NCI-H2029 (cell line): ENCODE measurements at regions not wholly inside any gene's neighbourhood (a gene's known extent, or its start where the extent isn't known, plus 50 kb on each side); places are given as distances from the start of the nearest gene placed in this dataset.
"Not testable (repeated sequence)": the region's sequence is repeated elsewhere in the genome, so short reads cannot be mapped to it uniquely, and the experiment has no call there.

Experiments
- DNase-seq: peaks from one replicate; lab custom pipeline; 2025; lab: John Stamatoyannopoulos, UW

GRCh38 chr6:23511817-23512216, 614.2 kb upstream of the NRSN1 start:
- DNase-seq = no peak

DNA sequence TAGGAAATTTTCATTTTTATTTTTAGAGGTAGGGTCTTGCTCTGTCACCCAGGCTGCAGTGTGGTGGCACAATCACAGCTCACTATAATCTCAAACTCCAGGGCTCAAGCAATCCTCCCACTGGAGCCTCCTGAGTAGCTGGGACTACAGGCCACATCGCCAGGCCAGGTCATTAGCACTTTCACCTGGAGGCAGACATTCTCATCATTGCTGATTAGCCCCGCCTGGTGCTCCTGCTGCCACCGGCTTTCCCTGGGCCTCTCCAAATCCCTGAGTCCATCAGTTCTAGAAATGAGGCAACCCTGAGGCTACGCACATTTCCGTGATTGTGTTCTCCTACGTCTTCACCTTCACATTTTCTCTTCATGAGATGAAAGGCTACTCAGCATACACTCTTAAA, 607.7 kb upstream of the NRSN1 start:
- no peak for DNase-seq

- no peak for DNase-seq
Observed at GRCh38 chr6:23522792-23523547, 603.0 kb upstream of the NRSN1 start.

- no peak for DNase-seq
Observed at GRCh38 chr6:23523771-23524170, 602.2 kb upstream of the NRSN1 start.

- no peak for DNase-seq
Observed at GRCh38 chr6:23524548-23524947, 601.5 kb upstream of the NRSN1 start.

GRCh38 chr6:23526526-23526925, 599.5 kb upstream of the NRSN1 start:
- no peak for DNase-seq

DNA sequence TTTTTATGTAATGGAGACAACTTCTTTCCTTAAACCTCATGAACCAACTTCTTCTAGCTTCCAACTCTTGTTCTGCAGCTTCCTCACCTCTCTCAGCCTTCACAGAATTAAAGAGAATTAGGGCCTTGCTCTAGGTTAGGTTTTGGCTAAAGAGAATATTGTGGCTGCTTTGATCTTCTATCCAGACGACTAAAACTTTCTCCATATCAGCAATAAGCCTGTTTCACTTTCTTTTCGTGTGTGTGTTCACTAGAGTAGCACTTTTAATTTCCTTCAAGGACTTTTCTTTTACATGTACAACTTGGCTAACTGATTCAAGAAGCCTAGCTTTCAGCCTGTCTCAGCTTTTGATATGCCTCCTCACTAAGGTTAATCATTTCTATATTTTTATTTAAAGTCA, 596.1 kb upstream of the NRSN1 start:
- DNase-seq = no peak

DNA sequence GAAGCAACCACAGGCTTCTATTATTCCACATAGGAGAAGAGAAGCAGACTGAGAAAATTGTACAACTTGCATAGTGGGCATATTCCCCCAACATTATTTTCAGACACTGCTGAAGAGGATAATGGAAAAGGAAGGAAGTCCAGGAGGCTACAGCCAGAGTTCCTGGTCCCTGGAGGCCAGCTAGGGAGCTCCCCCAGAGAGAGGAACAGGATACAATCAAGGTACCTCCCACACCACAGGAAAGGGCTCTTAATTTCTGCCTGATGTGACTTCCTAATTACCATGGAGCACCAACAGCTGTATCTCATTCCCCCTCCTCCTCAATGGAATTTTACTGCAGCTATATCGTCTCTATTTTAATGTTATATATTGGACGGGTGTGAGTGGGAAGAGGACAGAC, 594.3 kb upstream of the NRSN1 start:
- no peak for DNase-seq

DNA sequence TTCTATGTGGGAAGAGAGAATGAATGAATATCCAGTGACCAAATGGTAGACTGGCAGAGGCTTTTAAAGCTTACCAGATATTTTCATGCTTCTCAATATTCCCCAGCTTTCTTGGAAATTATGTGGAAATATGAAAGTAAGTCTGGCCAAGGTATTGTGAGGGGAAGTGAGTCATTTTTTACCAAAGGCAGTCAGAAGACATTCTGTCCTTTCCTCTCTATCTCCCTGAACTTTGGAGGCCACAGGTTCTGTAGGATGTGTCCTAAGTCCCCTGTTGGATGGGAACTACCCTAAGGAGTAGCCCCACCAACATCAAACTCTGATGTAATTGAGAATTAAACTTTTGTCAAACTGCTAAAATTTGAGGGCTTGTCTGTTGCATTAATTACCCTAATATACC, 593.8 kb upstream of the NRSN1 start:
- no peak for DNase-seq

DNA sequence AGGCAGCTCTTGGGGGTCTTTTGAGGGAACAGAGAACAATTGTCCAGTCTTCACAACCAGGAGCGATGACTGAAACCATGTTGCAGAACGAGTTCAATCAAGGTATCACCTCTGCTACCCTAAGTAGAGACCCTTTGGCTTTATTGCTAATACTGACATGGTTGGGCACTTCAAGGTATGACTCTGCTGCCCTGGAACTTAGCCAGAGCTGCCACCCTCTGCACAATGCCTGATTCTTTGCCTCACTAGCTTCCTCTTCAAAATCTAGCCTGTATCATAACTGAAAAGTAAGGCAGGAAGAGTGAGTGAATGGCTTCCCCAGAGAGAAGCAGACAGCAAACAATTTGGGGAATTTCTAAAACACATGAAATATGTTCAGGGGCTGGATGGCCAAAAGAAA, 592.7 kb upstream of the NRSN1 start:
- peak; percentile 33 for DNase-seq

DNA sequence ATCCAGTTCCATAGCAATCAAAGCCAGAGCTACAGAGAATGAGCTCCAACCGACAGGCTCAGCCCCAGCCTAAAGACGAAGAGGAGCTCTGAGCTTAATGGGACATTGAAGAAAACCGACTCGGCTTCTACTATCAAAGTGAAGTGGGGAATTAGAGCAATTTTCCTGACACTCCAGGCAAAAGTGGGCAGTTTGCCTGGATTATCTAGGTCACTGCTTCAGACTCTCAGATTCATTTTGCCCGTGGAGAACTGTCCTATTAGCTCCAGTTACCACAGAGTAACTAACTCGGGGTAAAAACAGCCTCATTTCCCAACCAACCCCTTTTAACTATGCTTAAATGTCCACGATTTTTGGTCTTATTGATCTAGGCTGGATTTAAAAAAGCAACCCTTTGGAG, 592.1 kb upstream of the NRSN1 start:
- DNase-seq = peak; percentile 89

- no peak for DNase-seq
Observed at GRCh38 chr6:23534351-23534750, 591.7 kb upstream of the NRSN1 start.

- DNase-seq = no peak
Observed at GRCh38 chr6:23535101-23535500, 590.9 kb upstream of the NRSN1 start.

GRCh38 chr6:23537828-23538227, 588.2 kb upstream of the NRSN1 start:
- no peak for DNase-seq

DNA sequence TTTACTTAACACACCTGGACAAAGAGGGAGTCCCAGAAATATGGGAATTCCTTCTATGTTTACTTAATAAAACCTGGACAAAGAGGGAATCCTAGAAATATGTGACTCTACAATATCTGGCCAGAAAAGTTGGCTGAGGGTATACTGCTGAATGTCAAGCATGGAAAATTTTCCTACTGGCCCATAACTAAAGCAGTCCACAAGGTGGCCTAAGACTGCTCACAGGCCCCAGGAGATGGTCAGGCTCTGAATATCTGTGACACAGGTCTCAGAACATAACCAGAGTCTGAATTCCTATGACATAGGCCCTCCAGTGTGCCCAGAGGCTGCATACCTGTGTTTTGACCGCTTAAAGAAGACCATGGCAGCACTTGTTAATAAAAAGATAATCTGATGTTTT, 578.2 kb upstream of the NRSN1 start:
- no peak for DNase-seq

DNA sequence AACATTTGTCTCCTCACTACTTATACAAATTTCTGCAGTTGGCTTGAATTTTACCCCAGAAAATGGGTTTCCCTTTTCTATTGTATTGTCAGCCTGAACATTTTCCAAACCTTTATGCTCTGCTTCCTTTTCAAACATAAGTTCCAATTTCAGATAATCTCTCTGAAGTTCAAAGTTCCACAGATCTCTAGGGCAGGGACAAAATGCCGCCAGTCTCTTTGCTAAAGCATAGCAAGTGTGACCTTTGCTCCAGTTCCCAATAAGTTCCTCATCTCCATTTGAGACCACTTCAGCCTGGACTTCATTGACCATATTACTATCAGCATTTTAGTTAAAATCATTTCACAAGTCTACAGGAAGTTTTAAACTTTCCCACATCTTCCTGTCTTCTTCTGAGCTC, 571.1 kb upstream of the NRSN1 start:
- DNase-seq = not testable (repeated sequence)

DNA sequence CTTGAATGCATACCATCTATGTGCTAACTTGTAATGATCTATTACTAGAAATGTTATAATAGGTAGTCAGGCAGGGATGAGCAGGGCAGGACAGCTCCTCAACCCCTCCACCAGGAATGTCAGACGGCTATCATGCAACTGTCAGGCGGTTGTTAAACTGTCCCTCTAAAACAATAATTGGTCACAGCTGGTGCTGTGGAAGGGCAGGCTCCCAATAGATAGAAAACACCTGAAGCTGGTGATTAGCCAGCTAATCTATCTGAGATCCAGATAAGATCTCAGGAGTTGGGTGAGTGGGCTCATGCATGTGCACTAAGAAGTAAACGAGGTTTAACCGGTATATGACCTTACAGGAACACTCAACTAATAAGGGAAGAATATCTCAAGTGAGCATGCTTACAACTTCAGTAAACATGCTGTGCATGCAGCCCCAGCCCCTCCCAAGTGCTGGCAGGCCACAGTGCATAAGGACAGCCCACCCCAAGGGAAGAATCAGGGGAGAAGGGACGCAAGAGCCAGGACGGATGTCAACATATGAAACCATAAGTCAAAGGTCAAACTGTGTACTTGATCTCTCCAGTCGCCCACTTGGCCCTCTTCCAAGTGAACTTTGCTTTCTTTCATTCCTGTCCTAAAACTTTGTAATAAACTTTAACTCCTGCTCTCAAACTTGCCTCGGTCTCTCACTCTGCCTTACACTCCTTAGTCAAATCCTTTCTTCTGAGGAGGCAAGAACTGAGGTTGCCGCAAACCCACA, 566.2 kb upstream of the NRSN1 start:
- DNase-seq = no peak

DNA sequence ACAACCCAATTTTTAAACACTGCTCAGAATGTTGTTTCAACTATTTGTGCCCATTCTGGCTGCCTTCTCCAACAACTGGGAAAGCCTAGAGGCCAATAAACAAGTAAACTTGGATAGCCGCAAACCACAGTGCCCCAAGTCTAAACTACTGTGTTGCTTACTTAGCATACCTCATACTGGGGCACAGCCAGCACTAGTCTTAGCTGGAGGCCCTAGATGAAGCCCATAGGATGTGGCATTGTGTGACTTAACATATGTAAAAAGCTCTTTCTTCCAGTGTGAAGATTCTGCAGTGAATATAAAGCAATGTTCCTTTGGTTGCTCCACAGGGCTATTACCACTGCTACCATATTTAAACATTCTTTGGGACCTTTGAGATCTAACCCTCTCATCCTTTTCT, 564.3 kb upstream of the NRSN1 start:
- DNase-seq = no peak

DNA sequence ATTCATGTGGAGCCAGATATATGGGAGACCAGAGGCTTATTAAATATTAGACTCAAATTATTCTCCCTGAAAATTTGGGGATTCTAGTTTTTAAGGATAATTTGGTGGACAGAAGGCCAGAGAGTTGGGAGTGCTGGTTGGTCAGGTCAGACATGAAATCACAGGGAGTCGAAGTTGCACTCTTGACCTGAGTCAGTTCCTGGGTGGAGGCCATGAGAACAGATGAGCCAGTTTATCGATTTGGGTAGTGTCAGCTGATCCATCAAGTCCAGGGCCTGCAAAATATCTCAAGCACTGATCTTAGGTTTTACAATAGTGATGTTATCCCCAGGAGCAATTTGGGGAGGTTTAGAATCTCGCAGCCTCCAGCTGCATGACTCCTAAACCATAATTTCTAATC, 563.5 kb upstream of the NRSN1 start:
- DNase-seq = no peak

- no peak for DNase-seq
Observed at GRCh38 chr6:23563323-23563722, 562.7 kb upstream of the NRSN1 start.

DNA sequence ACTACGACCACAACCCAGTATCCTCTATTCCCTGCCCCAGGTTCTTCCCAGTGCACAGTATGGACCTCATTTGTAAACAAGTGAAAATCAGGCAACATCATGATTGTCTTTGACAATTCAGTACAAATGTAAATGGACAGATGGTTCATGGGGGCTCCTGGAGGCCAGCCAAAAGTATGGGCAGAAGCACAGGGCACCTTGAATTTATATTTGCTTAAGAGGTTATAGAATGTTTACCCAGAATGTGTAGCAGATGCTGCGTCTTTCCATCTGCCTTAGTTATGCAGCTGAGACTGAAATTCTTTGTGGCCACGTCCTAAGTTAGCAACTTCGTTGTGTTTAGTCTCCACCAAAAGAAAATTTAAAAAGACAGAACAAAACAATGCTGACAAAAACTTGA, 559.6 kb upstream of the NRSN1 start:
- no peak for DNase-seq

DNA sequence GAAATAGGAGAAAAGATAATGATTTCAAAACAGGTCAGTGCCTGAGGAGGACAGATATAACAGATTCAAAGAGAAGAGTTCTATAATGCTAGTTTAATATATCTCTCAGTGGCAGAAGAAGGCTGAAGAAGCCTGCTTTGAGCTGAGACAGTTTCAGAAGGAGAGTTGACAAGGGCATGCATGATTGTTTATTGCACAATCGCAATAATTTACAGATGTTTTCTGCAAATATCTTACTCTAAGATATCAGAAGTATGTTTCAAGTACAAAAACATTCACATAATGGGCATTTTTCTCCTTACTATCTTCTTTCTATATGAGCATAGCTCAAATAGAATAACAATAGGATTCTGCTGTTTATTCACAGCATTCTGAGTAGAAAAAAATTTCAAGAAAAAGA, 557.7 kb upstream of the NRSN1 start:
- no peak for DNase-seq

- DNase-seq = no peak
Observed at GRCh38 chr6:23584134-23584763, 541.8 kb upstream of the NRSN1 start.
